ENCODE measurements at regions not wholly inside any gene's neighbourhood (a gene's known extent, or its start where the extent isn't known, plus 50 kb on each side); places are given as distances from the start of the nearest gene placed in this dataset.
"Not testable (repeated sequence)": the region's sequence is repeated elsewhere in the genome, so short reads cannot be mapped to it uniquely, and the experiment has no call there.

DNA sequence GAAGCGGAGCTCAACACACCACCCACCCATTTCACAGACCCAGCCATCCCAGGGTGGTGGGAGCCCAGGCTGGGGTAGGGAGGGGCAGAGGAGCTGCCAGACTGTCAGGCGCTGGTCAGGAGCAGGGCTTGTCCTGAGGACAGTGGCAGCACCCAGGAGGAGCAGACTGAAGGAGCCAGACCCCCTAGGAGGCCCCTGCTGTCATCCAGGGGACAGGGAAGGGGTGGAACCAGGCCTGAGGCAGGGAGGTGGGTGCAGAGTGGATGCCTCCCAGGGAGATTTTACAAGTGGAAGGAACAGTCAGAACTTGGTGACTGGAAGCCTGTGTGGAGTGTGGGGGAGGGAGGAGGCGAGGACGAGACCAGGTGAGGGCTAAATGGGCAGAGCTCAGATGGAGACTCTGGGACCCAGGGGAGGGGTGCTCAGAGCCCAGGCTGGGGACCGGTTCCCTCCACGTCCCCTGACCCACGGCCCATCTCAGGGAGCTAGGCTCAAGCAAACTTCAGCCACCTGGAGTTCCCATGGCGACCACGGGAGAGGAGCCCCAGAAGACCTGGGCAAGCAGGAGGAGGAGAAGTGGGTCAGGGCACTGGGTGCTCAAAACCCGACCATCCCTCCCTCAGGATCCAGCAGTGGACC is 215.4 kb downstream of the TBC1D2B start:
- not testable (repeated sequence) for DNase-seq (ENCODE audit: low read depth)

DNA sequence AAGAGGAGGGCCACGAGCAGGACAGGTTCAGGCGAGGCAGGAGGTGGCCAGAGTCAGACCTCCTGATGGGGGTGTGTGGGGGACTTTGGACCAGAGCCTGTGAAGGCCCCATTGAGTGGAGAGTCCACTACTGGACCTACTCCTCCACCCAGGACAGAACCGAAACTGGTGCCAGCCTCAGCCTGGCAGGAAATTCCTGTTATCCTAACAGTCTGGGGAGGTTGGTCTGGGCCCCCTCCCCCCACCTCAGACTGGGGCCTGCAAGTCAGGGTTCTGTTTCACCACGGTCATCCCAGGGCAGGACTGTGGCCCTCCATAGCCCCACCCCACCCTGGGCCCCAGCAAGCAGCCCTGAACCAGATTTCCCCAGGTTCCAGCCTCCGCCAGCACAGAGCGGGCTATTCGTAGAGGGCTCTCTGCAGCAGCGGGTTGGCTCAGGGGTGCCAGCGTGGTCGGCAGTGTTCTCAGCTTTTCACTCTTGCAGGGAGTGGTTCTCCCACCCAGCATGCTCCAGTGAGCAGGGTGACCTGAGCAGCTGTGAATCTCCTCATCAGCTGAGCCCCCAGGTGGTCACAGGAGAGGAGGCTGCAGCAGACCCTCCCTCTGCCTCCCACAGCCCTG is 217.3 kb downstream of the TBC1D2B start:
- DNase-seq (ENCODE audit: low read depth): no peak

DNA sequence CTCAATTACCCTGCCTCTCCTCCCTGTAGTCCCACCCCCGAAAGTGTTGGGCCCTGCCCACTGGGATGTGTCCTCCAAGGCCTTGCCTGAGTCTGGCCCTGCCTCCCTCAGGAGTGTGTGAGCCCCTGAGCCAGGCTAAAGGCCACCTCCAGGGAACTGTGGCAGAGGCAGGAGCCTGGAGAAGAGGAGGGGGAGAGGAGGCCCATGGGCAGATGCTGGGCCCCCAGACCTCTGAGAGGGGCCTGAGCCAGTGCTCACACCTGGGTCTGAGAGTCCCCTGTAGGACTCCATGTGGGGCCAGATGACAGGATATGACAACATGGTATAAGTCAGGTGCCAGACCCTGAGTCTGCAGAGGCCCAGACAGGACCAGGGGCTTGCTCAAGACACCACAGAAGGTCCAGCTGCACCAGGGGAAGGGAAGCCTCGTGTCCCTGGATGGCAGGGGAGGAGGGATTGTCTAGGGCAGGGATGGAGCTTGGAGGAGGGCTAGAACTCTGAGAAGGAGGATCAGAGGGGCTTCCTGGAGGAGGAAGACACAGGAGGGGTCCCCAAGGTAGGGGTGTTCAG is 217.9 kb downstream of the TBC1D2B start:
- DNase-seq (ENCODE audit: low read depth): no peak

DNA sequence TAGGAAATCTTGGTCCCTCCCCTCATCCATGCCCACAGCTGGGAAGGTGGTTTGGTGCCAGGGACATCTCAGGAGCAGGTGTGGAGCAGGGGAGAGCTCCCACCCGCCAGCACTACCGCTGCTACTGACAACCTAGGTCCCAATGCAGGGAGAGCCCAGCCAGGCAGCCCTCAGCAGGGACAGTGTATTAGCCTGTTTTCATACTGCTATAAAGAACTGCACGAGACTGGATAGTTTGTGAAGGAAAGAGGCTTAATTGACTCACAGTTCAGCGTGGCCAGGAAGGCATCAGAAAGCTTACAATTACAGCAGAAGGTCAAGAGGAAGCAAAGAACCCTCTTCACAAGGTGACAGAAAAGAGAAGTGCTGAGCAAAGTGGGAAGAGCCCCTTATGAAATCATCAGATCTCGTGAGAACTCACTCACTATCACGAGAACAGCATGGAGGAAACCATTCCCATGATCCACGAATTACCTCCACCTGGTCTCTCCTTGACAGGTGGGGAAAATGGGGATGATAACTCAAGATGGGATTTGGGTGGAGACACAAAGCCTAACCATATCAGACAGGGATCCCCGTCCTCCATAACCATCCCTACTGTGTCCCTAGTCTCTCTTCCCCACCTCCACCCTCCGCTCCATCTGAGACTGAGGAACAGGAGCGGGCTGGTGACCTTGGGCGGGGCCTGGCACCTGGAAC is 218.6 kb downstream of the TBC1D2B start:
- DNase-seq (ENCODE audit: low read depth): no peak

DNA sequence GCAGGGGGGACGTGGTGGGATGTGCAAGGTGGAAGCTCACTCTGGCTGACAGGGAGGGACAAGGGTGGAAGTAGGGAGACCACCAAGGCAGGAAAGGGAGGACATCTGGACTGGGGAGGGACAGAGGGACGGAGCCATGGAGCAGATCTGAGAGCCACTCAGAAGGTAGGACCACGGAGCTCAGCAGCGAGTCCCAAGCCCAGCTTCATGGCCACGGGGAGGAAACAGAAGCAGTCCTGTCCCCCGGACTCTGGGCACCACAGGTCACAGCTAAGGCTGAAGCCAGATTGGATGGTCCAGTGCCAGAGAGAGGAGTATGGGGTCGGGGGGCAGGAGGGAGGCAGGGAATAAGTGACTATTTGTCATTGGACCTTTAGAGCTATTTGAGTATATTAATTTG is 220.1 kb downstream of the TBC1D2B start:
- DNase-seq (ENCODE audit: low read depth): no peak

DNA sequence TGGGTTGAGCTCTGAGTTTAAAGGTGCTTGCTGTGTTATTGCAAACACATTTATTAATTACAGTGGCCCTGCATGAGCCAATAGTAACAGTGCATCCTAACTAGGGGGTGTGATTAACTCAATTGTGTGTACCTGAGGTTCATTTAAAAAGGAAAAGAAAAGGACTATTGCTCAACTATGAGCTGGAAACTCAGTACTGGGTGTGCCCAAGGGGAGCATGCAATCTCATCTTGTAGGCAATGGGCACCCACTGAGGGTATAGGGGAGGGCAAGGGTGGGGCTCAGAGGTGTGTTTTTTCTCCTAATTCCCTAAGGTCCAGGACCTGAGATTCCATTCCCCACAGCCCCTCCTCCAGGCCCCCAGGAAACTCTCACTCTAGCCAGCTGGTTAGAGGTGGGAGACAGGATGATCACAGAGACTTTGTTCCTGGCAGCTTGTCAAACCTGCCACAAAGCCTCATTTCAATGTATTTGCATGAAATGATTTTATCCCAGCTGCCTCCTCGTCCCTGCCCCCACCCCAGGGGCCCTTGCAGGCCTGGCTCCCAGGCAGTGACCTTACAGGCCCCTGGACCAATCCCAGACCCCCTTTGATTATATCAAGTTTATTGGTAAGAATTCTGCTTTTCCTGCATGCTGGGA is 220.7 kb downstream of the TBC1D2B start:
- DNase-seq (ENCODE audit: low read depth): no peak

DNA sequence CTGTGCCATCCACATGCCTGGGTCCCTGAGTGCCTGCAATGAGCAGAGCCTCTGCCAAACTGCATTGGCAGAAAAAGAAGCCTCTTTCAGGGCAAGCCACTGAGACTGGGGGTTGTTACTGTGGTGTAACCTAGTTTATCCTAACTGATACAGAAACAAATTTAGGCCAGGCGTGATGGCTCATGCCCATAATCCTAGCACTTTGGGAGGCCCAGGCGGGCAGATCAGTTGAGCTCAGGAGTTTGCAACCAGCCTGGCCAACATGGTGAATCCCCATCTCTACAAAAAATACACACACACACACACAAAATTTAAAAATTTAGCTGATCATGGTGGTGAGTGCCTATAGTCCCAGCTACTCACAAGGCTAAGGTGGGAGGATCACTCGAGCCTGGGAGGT is 221.6 kb downstream of the TBC1D2B start:
- no peak for DNase-seq (ENCODE audit: low read depth)

DNA sequence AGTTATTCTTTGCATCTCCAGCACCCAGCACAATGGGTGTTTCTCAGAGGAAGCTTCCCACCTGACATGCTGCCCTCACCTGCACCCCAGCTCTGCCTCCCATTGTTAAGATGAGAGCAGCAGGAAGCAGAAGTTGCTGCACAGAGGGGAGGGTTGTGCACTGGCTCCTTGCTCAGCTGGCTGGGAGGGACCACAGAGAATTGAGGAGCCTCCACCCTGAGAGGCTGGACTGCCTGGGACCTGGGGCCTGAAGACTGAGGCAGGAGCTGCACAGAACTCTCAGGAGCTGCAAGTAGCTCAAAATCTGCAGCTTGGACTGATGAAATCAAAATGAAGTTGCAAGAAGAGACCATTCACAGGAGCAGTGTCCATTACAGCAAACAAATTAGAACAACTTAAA is 222.3 kb upstream of the LINGO1 start:
- no peak for DNase-seq (ENCODE audit: low read depth)

DNA sequence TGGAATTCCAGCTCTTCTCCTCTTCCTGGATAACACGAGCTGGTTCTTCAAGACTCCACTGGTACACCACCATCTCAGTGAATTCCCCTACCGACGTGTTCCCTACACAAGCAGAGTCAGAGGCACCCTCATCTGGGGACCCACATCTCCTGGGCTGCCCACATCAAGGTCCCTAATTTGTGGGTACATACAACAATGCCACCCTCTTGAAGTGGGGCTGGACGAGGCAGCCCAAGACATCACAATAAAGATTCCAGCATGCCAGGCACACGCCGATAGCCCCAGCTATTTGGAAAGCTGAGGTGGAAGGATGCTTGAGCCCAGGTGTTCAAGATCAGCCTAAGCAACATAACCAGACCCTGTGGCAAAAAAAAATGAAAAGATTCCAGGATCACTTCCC is 221.2 kb upstream of the LINGO1 start:
- DNase-seq (ENCODE audit: low read depth): no peak

DNA sequence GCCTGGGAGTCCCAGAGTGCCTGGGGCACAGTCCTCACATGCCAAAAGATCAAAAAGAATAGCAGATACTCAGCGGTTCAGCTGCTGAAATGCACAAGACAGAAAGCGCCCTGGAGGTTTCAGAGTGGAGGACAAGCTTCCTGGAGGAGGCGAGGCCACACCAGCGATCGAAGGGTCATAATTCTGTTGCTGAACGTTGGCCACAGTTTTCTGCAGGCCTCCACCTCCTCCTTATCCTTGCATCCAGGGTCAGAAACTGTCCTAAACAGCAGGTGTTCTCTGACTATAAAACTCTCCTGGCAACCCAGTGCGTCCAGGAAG is 220.3 kb upstream of the LINGO1 start:
- no peak for DNase-seq (ENCODE audit: low read depth)

DNA sequence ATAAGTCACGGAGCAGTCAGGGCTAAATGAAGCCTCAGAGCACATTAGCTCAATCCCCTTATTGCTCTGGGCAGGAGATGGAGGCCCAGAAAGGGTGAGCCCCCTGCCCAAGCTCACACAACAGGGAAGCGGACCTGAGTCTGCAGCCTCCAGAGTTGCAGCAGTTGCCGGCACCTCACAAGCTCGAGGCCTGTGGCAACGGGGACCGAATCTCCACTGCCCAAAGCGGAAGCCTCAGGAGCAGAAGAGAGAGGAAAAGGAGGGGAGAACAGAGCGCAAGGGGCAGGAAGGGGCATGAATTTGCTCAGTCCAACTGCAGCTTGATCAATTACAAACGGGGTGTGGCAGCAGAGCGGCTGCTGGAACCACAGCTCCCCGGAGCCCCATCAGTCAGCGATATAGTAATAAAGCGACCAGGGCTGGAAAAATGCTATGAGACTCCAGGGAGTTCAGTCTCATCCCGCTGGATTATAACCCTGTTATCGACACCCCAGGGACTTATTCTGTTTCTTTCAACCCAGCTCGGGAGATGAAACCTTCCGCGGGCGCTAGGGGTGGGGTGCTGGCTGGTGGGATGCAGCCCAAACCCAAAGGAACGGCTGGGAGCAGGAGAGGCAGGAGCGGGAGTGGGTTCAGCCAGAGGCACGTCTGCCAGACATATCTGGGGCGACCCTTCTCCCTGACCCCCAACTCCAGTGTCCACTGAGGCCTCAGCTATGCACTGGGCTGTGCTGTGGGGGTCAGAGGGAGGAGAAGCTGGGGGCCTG is 219.7 kb upstream of the LINGO1 start:
- no peak for DNase-seq (ENCODE audit: low read depth)

DNA sequence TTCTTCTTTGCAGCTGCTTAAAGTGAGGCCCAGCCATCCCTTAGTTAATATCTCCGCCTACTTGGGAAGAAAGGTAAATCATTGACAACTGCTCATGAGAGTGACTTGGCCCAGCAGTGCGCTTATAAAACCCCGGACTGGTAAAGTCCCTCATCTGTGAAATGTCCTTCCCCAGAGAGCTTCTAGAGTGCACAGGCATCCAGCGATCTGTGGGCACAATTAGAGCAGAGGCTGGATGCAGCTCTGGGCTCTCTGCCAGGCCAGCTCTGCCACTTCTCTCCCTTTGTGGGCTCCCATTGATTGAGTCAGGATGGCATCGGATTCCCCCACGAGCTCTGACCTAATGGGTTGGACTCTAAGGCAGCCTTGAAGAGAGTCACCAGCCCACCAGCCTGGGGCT is 219.0 kb upstream of the LINGO1 start:
- DNase-seq (ENCODE audit: low read depth): no peak

DNA sequence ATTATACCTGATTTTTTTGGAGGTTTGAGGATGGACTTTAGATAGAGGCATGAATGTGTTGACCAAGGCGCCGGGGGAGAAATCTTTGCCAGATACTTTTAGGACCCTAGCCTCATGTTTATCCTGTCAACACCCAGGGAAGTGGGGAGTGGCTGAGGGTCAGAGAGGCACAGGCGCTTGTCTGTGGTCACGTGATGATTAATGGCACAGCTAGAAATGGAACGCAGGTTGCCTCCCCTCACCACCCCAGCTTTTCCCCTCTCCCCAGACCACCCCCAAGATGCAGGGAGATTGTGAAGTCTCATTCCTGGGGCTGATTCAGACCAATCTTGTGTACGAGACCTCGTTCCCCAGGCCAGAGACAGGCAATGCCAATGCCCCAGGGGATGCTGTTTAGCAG is 218.4 kb upstream of the LINGO1 start:
- no peak for DNase-seq (ENCODE audit: low read depth)

DNA sequence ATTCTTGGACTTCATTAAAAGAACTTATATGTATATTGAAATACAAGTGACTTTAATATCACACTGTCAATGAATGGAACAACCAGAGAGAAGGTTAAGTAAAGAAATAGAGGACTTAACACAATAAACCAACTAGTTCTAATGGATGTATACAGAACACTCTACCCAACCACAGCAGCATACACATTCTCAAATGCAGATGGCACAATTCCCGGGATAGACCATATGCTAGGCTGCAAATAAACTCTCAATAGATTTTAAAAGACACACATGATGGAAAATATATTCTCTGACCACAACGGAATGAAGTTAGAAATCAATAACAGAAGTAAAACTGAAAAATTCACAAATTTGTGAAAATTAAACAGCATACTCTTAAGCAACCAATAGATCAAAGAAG is 214.3 kb upstream of the LINGO1 start:
- no peak for DNase-seq (ENCODE audit: low read depth)

DNA sequence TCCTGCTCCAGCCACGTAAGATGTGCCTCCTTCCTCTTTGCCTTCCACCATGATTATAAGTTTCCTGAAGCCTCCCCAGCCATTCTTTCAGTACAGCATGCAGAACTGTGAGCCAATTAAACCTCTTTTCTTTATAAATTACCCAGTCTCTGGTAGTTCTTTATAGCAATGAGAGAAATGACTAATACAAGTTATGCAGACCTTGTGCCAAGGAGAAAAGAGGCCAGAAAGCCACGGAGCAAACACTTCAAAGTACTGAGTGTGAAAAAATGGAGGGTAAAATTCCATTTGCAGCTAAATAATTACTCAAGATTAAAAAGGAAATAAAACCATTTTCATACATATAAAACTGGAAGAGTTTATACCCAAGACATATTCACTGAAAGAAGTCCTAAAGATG is 213.6 kb upstream of the LINGO1 start:
- no peak for DNase-seq (ENCODE audit: low read depth)

DNA sequence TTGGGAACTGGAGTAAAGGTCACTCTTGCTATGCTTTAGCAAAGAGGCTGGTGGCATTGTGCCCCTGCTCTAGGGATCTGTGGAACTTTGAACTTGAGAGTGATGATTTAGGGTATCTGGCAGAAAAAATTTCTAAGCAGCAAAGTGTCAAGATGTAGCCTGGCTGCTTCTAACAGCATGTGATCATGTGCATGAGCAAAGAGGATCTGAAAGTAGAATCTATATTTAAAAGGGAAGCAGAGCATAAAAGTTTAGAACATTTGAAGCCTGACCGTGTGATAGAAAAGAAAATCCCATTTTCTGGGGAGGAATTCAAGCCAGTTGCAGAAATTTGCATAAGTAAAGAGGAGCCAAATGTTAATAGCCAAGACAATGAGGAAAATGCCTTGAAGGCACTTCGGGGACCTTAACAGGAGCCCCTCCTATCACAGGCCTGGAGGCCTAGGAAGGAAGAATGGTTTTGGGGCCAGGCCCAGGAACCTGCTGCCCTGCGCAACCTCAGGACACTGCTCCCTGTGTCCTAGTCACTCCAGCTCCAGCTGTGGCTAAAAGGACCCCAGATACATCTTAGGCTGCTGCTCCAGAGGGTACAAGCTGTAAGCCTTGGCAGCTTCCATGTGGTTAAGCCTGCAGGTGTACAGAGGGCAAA is 212.2 kb upstream of the LINGO1 start:
- DNase-seq (ENCODE audit: low read depth): no peak

DNA sequence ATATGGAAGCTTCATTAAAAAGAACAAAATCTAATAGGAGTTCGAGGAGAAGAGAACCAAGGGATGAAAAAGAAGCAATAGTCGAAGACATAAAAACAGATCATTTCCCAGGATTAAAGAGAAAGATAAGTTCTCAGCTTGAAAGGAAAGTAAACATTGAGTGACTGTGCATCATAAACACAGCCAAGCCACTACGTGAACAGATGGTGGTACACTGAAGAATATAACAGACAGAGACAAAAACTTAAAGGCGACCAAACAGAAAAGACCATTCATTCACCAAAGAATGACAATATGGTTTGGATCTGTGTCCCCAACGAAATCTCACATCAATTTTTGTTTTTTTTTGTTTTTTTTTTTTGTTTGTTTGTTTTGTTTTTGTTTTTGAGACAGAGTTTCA is 210.8 kb upstream of the LINGO1 start:
- no peak for DNase-seq (ENCODE audit: low read depth)

DNA sequence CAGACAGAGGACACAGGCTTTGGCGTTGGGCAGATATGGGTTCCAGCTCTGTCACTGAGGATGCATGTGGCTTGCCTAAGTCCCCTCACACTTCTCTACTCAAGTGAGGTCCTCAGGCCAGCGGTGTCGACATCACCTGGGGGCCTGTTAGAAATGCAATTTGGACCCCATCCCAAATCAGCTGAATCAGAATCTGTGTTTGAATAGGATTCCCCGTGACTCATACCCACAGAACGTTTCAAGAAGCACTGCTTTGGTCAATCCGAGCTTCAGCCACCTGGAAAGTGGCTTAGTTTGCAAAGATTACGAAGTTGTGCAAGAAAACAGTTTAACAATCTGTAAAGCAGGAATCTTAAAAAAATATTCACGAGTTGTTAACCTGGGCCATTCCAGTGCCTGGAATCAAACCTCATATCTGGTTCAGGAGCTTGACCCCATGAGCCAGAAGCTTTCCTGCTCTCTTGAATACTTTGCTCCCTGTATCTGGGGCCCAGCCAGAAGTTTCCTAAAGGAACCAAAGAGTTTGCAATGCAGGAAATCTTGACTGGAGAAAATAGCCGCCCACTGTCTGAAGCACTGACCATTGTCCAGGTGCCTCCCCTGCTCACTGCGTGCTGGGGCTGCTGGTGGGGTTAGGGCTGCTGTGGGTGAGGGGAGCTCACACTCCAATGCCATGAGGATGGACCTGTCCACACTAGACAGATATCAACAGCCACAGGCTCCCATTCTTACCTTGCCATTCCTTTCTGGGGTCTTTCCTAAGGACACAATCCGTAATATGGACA is 208.5 kb upstream of the LINGO1 start:
- no peak for DNase-seq (ENCODE audit: low read depth)

DNA sequence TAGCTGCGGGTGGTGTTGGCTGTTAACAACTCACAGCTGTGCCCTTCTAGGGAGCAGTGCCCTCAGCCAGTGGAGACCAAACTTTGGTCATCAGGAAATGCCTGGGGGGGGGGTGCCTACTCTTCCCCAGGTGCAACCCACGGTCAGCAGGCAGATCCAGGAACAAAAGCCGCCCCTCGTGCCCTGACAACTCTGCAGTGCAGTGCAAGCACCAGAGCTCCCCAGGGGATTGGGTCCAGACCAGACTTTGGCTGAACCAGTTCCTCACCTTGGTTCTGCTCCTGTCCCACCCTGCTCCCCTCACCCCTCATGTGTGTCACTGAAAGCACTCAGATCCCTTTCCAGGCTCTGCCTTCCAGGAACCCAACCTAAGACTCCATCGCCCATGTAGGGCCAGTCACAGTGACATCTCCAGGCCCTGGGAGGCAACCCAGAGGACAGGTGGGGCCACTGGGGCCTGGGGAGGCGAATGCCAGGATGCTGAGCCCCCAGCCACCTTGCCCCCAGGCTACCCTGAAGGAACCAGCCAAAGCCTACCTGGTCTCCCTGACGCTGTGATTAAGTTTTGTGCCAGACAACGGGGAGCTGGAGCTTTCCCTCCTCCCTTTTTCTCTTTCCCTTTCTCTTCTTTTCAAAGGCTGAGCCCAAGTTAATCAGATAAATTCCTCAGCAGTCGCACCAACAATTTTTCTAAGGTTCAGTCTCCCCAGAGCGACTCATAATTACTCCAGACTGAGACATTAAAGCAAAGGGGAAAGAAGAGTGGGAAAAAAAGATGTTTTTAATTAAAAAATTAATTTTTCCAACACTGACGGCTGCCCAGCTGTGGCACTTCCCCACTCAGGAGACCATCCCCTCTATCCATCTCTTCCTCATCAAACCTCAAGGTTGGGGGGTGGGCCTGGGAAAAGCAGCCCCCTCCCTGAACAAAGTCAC is 207.5 kb upstream of the LINGO1 start:
- no peak for DNase-seq (ENCODE audit: low read depth)

DNA sequence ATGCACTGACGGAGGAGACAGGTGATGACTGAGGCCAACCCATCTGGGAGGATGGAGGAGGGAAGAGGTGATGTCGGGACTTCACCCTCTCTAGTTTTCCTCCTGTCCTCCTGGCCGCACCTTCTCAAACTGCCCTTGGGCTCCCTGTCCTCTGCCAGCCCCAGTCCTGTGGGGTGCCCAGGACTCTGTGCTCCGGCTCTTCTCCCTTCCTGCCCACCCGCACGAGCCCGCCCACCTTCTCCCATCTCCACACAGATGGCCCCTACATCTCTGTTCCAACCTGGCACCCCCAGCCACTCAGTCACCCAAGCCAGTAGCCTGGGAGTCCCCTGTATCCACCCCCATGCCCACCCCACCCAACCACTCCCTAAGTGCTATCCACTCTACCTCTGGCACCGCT is 206.7 kb upstream of the LINGO1 start:
- no peak for DNase-seq (ENCODE audit: low read depth)

Data from stimulated activated CD8-positive, alpha-beta memory T cell treated with anti-CD3 and anti-CD28 coated beads, Interleukin-15, amount 100 ng/mL, for 1 hour (primary cell).